CD4-positive, alpha-beta T cell (primary cell): ENCODE measurements at regions not wholly inside any gene's neighbourhood (a gene's known extent, or its start where the extent isn't known, plus 50 kb on each side); places are given as distances from the start of the nearest gene placed in this dataset.
"Not testable (repeated sequence)": the region's sequence is repeated elsewhere in the genome, so short reads cannot be mapped to it uniquely, and the experiment has no call there.

ENCODE experiments used
- ATAC-seq: fragments of 200-7000 bp; cut with Tn5 transposase; one replicate; pipeline ENCODE4 v1.10.0; 2022; ENCODE audit warnings: mild to moderate bottlenecking; ENCODE audit not compliant: poor library complexity
- CTCF ChIA-PET: fragments of 350-600 bp; sonication (Branson Sonifier 250); formaldehyde crosslinking; loops from one replicate; lab custom pipeline; 2021; ENCODE audit warnings: antibody characterized with exemption, inconsistent platforms; lab: Charles Lee
- POLR2A ChIA-PET: fragments of 350-600 bp; sonication (Branson Sonifier 250); formaldehyde crosslinking; loops from one replicate; lab custom pipeline; 2021; ENCODE audit warnings: antibody characterized with exemption, inconsistent platforms; lab: Charles Lee
- DNase-seq, 14 experiments: peaks; one replicate each; pipeline ENCODE4 v3.0.0-alpha.2; 2013 to 2020; ENCODE audit warnings: mixed read lengths in 2 of 14
- H3K27ac ChIP-seq, 2 donors: one replicate each; pipeline versions ENCODE4 v1.5.1 to v1.7.0; 2013; ENCODE audit warnings: low read length in 2 of 2, low read depth in 1 of 2, mild to moderate bottlenecking in 1 of 2
- H3K27me3 ChIP-seq, 2 experiments: 1 replicate in 1 of 2; 2 replicates in 1 of 2; pipeline versions ENCODE4 v1.6.1 to v1.7.0; 2013; ENCODE audit warnings: low read length in 2 of 2, control low read depth in 1 of 2, mild to moderate bottlenecking in 1 of 2, moderate library complexity in 1 of 2; ENCODE audit not compliant: insufficient read depth in 2 of 2, control insufficient read depth in 1 of 2
- H3K36me3 ChIP-seq: one replicate; pipeline ENCODE4 v1.6.1; 2013; ENCODE audit warnings: low read length, control low read depth; ENCODE audit not compliant: insufficient read depth
- H3K4me1 ChIP-seq: one replicate; pipeline ENCODE4 v1.6.1; 2013; ENCODE audit warnings: low read length, control low read depth; ENCODE audit not compliant: insufficient read depth
- H3K4me3 ChIP-seq: one replicate; pipeline ENCODE4 v1.5.1; 2013; ENCODE audit warnings: mild to moderate bottlenecking, low read length, moderate library complexity
- H3K9me3 ChIP-seq, 2 experiments: 1 replicate in 1 of 2; 2 replicates in 1 of 2; pipeline versions ENCODE4 v1.6.1 to v1.7.0; 2013; ENCODE audit warnings: low read length in 2 of 2, mild to moderate bottlenecking in 2 of 2, control low read depth in 1 of 2, moderate library complexity in 1 of 2; ENCODE audit not compliant: control insufficient read depth in 1 of 2, insufficient read depth in 1 of 2
- H3K27ac Mint-ChIP-seq: one replicate; pipeline ENCODE4 v1.8.0; 2020; ENCODE audit warnings: mixed read lengths
- H3K27me3 Mint-ChIP-seq: one replicate; pipeline ENCODE4 v1.8.0; 2021; ENCODE audit warnings: mixed read lengths
- H3K36me3 Mint-ChIP-seq: one replicate; pipeline ENCODE4 v1.8.0; 2021; ENCODE audit warnings: low read depth, mixed read lengths
- H3K4me1 Mint-ChIP-seq: one replicate; pipeline ENCODE4 v1.8.0; 2021; ENCODE audit warnings: low read depth, mixed read lengths
- H3K4me3 Mint-ChIP-seq: one replicate; pipeline ENCODE4 v1.8.0; 2020; ENCODE audit warnings: mild to moderate bottlenecking, mixed read lengths
- H3K9me3 Mint-ChIP-seq: one replicate; pipeline ENCODE4 v1.8.0; 2020; ENCODE audit warnings: mixed read lengths
- intact Hi-C, 2 experiments: fragments of 100-400 bp; cut with DNase I in 1 of 2; cut with micrococcal nuclease in 1 of 2; formaldehyde crosslinking; loops; one replicate each; pipeline versions ENCODE4 v1.15.1 to v1.9.0; 2023 to 2025; cut with DNase I, micrococcal nuclease
- TF ChIP-seq, protein P1 (sequence below): fragments of 200-600 bp; IDR thresholded peaks from one replicate; pipeline ENCODE4 v1.8.0; 2022; ENCODE audit warnings: antibody characterized with exemption, mild to moderate bottlenecking

DNA sequence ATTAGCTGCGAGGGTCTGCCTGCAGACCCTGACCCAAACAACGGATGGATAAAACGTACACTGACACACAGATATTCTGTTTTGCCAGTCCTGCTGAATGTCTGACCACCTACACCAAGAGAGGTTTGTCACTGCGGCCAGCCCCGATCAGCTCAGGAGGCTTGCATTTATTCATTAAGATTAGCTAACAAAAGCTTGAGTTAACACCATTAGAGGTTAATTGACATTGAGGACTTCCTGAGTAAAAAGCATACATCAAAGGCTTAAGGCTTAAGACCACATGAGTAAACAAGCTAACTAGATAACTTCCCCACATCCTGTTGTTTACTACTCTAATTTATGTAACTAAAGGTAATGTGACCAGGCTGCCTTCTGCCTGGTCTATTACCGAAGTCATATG lies 198.1 kb upstream of the TRPC7 start:
- H3K9me3 ChIP-seq, result no peaks in the 10 kb centered on the region
- H3K27ac ChIP-seq, result no peak overlapping the region
- H3K4me1 Mint-ChIP-seq, result peaks cover 11% of the 10 kb centered on the region
- ATAC-seq (no peak), DNase-seq (peak in 3 of 14 experiments; percentile 16 to 54 (median 35))
- H3K36me3 ChIP-seq, result no peaks in the 10 kb centered on the region
- H3K27me3 ChIP-seq, result no peaks in the 10 kb centered on the region
- TF ChIP-seq, protein P1, sequence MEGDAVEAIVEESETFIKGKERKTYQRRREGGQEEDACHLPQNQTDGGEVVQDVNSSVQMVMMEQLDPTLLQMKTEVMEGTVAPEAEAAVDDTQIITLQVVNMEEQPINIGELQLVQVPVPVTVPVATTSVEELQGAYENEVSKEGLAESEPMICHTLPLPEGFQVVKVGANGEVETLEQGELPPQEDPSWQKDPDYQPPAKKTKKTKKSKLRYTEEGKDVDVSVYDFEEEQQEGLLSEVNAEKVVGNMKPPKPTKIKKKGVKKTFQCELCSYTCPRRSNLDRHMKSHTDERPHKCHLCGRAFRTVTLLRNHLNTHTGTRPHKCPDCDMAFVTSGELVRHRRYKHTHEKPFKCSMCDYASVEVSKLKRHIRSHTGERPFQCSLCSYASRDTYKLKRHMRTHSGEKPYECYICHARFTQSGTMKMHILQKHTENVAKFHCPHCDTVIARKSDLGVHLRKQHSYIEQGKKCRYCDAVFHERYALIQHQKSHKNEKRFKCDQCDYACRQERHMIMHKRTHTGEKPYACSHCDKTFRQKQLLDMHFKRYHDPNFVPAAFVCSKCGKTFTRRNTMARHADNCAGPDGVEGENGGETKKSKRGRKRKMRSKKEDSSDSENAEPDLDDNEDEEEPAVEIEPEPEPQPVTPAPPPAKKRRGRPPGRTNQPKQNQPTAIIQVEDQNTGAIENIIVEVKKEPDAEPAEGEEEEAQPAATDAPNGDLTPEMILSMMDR, result no peak
- intact Hi-C loops, result no loop called here
- CTCF ChIA-PET, result no interaction called here
- H3K27ac Mint-ChIP-seq, result no peak overlapping the region
- H3K36me3 Mint-ChIP-seq, result no peaks in the 10 kb centered on the region
- no peak overlapping the region for H3K4me3 ChIP-seq
- POLR2A ChIA-PET, result no interaction called here
- H3K27me3 Mint-ChIP-seq, result peaks cover 4% of the 10 kb centered on the region
- H3K4me3 Mint-ChIP-seq, result no peak overlapping the region
- H3K9me3 Mint-ChIP-seq, result peaks cover 4% of the 10 kb centered on the region
- H3K4me1 ChIP-seq, result peaks cover 6% of the 10 kb centered on the region

DNA sequence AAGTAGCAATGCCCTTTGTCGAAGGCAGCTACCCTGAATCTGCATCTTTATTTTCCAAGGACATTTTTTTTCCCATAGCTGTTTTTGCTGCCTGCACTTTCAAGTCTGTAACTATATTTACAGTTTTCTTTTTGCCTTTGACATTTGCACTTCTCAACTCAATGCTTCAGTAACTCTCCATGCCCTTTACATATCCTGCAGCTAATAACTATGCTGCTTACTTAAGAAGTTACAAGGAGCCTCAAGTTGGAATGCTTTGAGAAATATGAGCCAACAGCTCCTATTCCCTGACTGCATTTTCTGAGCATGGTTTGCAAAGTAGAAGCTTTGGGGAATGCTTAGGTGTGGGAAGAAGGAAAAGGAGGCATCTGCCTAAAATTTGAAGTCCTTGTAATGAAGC lies 194.8 kb upstream of the TRPC7 start:
- Histone ChIP-seq H3K4me1 (peaks cover 6% of the 10 kb centered on the region), H3K9me3 (peaks cover 8% of the 10 kb centered on the region in 2 experiments), H3K4me3 (no peak overlapping the region), H3K27ac (no peak overlapping the region), H3K36me3 (no peaks in the 10 kb centered on the region), H3K27me3 (no peaks in the 10 kb centered on the region)
- intact Hi-C loops, result no loop called here
- Mint-ChIP-seq H3K27me3 (peaks cover 4% of the 10 kb centered on the region), H3K36me3 (no peaks in the 10 kb centered on the region), H3K4me3 (no peak overlapping the region), H3K4me1 (peaks cover 8% of the 10 kb centered on the region), H3K27ac (no peak overlapping the region), H3K9me3 (peaks cover 6% of the 10 kb centered on the region)
- ATAC-seq (no peak), DNase-seq (no peak)
- CTCF ChIA-PET, result no interaction called here
- POLR2A ChIA-PET, result no interaction called here
- TF ChIP-seq, protein P1, result no peak

DNA sequence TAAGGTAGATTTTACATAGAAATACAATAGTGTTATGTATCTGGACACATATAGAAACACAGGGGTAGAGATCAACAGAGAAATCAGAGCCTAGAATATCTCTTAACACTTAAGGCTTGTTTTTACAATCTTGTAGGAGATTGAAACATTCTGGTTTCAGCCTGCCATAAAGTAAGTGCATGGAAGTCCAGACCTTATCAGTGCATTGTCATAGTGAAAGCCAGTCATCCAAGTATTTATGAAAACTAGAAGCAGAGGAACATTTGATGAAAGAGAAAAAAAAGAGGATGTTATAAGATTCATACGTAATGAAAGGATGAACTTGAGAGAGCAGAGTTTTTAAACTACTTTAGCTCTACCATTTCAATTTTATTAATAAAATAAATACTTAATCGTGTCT lies 194.3 kb upstream of the TRPC7 start:
- ChIA-PET POLR2A (no interaction called here), CTCF (no interaction called here)
- H3K4me3 Mint-ChIP-seq, result no peak overlapping the region
- Histone ChIP-seq H3K9me3 (peaks cover 8 to 9% of the 10 kb centered on the region in 2 experiments), H3K27me3 (no peaks in the 10 kb centered on the region), H3K36me3 (no peaks in the 10 kb centered on the region), H3K4me1 (peaks cover 6% of the 10 kb centered on the region), H3K27ac (no peak overlapping the region), H3K4me3 (no peak overlapping the region)
- peaks cover 4% of the 10 kb centered on the region for H3K27me3 Mint-ChIP-seq
- no peak overlapping the region for H3K27ac Mint-ChIP-seq
- no peaks in the 10 kb centered on the region for H3K36me3 Mint-ChIP-seq
- TF ChIP-seq, protein P1, result no peak
- DNase-seq (no peak), ATAC-seq (no peak)
- intact Hi-C loops, result no loop called here
- H3K4me1 Mint-ChIP-seq, result peaks cover 7% of the 10 kb centered on the region
- H3K9me3 Mint-ChIP-seq, result peaks cover 7% of the 10 kb centered on the region

DNA sequence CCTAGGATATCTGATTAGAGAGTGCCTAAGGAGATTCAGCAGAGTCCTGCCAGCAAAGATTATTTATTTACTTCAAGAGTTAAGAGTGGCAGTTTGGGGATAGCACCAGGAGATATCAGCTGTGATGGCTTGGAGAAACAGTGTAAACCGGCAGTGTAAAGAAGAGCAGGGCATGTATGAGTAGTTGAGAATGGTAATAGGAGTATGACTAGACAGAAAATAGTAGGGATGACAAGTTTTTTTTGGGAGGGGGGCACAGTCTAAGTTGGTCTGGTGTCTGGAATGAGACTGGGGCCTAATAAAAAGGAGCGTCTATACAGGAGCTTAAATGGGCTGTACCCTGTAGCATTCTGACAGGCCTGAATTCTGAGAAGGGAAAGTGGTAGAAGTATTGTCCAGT lies 181.8 kb upstream of the TRPC7 start:
- H3K9me3 ChIP-seq, H3K27me3 ChIP-seq, H3K27me3 Mint-ChIP-seq, H3K36me3 ChIP-seq, H3K4me3 Mint-ChIP-seq, H3K4me1 Mint-ChIP-seq, H3K36me3 Mint-ChIP-seq, H3K27ac Mint-ChIP-seq, POLR2A ChIA-PET, ATAC-seq, H3K4me3 ChIP-seq, CTCF ChIA-PET, DNase-seq, intact Hi-C loops, H3K4me1 ChIP-seq, H3K27ac ChIP-seq, H3K9me3 Mint-ChIP-seq: not testable (repeated sequence)

DNA sequence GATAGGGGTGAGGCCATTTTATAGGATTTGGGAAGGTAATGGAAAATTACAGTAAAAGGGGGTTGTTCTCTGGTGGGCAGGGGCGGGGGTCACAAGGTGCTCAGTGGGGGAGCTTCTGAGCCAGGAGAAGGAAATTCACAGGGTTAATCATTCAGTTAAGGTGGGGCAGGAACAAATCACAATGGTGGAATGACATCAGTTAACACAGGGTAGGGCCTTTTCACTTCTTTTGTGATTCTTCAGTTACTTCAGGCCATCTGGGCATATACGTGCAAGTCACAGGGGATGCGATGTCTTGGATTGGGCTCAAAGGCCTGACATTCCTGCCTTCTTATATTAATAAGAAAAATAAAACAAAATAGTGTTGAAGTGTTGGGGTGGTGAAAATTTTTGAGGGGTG lies 181.1 kb upstream of the TRPC7 start:
- H3K36me3 Mint-ChIP-seq, DNase-seq, H3K4me1 Mint-ChIP-seq, H3K9me3 ChIP-seq, H3K27ac Mint-ChIP-seq, H3K9me3 Mint-ChIP-seq, ATAC-seq, H3K27me3 ChIP-seq, H3K27ac ChIP-seq, H3K4me1 ChIP-seq, H3K27me3 Mint-ChIP-seq, H3K36me3 ChIP-seq, CTCF ChIA-PET, intact Hi-C loops, H3K4me3 Mint-ChIP-seq, H3K4me3 ChIP-seq, POLR2A ChIA-PET: not testable (repeated sequence)
